Astrocyte (in vitro differentiated cells and primary cell): ENCODE measurements at regions not wholly inside any gene's neighbourhood (a gene's known extent, or its start where the extent isn't known, plus 50 kb on each side); places are given as distances from the start of the nearest gene placed in this dataset.

Experiments used
- DNase-seq: peaks from one replicate; pipeline ENCODE4 v3.0.0-alpha.2; 2010; ENCODE audit warnings: low read depth
- FAIRE-seq: peaks from 2 replicates; lab custom pipeline; 2011; peaks lifted over from hg19 to GRCh38; lab: Jason Lieb, UNC
- H2AFZ ChIP-seq: 2 replicates; pipeline ENCODE4 v1.6.0; 2012; ENCODE audit warnings: low read depth, low read length, inconsistent platforms
- H3K27ac ChIP-seq: 2 replicates; pipeline ENCODE4 v1.5.1; 2011; ENCODE audit warnings: low read depth, low read length, inconsistent platforms
- H3K27me3 ChIP-seq: 2 replicates; pipeline ENCODE4 v1.6.0; 2011; ENCODE audit warnings: low read length, inconsistent platforms; ENCODE audit not compliant: insufficient read depth
- H3K36me3 ChIP-seq: 2 replicates; pipeline ENCODE4 v1.5.1; 2011; ENCODE audit warnings: low read length, inconsistent platforms; ENCODE audit not compliant: insufficient read depth
- H3K4me1 ChIP-seq: 2 replicates; pipeline ENCODE4 v1.5.1; 2011; ENCODE audit warnings: low read length, inconsistent platforms; ENCODE audit not compliant: insufficient read depth
- H3K4me2 ChIP-seq: 2 replicates; pipeline ENCODE4 v1.6.0; 2012; ENCODE audit warnings: low read length, inconsistent platforms
- H3K4me3 ChIP-seq: 2 replicates; pipeline ENCODE4 v1.5.1; 2011; ENCODE audit warnings: low read depth, mild to moderate bottlenecking, low read length, inconsistent platforms; ENCODE audit not compliant: insufficient read depth
- H3K79me2 ChIP-seq: 2 replicates; pipeline ENCODE4 v1.6.0; 2012; ENCODE audit warnings: mild to moderate bottlenecking, low read length, inconsistent platforms; ENCODE audit not compliant: insufficient read depth
- H3K9ac ChIP-seq: 2 replicates; pipeline ENCODE4 v1.6.0; 2012; ENCODE audit warnings: mild to moderate bottlenecking, low read length, inconsistent platforms
- H3K9me3 ChIP-seq: 2 replicates; pipeline ENCODE4 v1.5.1; 2012; ENCODE audit warnings: low read depth, mild to moderate bottlenecking, low read length, inconsistent platforms; ENCODE audit not compliant: insufficient read depth
- H4K20me1 ChIP-seq: 2 replicates; pipeline ENCODE4 v1.6.0; 2012; ENCODE audit warnings: low read length, inconsistent platforms; ENCODE audit not compliant: insufficient read depth
- H3K27ac Mint-ChIP-seq: one replicate; pipeline ENCODE4 v1.8.0; 2021; ENCODE audit warnings: mild to moderate bottlenecking, mixed read lengths; ENCODE audit not compliant: unreplicated experiment
- H3K27me3 Mint-ChIP-seq: one replicate; pipeline ENCODE4 v1.8.0; 2021; ENCODE audit warnings: low read depth, mixed read lengths; ENCODE audit not compliant: unreplicated experiment
- H3K36me3 Mint-ChIP-seq: one replicate; pipeline ENCODE4 v1.8.0; 2021; ENCODE audit warnings: low read depth, mixed read lengths; ENCODE audit not compliant: unreplicated experiment
- H3K4me1 Mint-ChIP-seq: one replicate; pipeline ENCODE4 v1.8.0; 2021; ENCODE audit warnings: low read depth, mixed read lengths; ENCODE audit not compliant: unreplicated experiment
- H3K4me3 Mint-ChIP-seq: one replicate; pipeline ENCODE4 v1.8.0; 2021; ENCODE audit warnings: mild to moderate bottlenecking, moderate library complexity, mixed read lengths; ENCODE audit not compliant: unreplicated experiment
- H3K9me3 Mint-ChIP-seq: one replicate; pipeline ENCODE4 v1.8.0; 2021; ENCODE audit warnings: mild to moderate bottlenecking, mixed read lengths; ENCODE audit not compliant: unreplicated experiment
- EZH2 ChIP-seq: IDR thresholded peaks from 2 replicates; pipeline ENCODE4 v1.6.1; 2012; ENCODE audit warnings: mild to moderate bottlenecking, low read length, inconsistent platforms; ENCODE audit not compliant: insufficient read depth
- TF ChIP-seq, protein P1 (sequence below): IDR thresholded peaks from 2 replicates; pipeline ENCODE4 v1.5.1; 2011; ENCODE audit warnings: low read depth, mild to moderate bottlenecking, inconsistent platforms, low read length, moderate library complexity; ENCODE audit not compliant: insufficient read depth

DNA sequence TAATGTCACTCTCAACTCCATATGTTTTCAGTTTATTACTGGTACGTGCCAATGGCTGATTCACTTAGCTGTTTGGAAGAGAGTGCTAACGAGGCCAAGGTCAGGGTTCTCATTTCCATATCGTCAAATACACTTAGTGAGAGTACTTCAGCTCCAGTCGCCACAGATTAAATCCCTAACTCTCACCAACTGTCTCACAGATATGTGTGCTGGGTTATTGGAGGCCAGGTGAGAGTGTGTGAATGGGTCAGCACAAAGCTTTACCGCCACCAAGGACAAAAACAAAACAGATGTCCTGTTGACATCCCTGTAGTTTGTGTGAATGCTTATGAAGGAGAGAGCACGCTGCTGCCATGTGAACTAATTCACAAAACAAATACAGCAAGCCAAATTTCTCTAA is 133.5 kb upstream of the TBL1XR1 start:
- no peaks in the 10 kb centered on the region for H3K36me3 Mint-ChIP-seq
- no peaks in the 10 kb centered on the region for H3K36me3 ChIP-seq
- H3K4me2 ChIP-seq = no peak overlapping the region
- no peak overlapping the region for H3K4me3 ChIP-seq
- H4K20me1 ChIP-seq = no peaks in the 10 kb centered on the region
- H3K4me3 Mint-ChIP-seq = no peak overlapping the region
- no peaks in the 10 kb centered on the region for H3K79me2 ChIP-seq
- no peaks in the 10 kb centered on the region for H3K4me1 ChIP-seq
- no peaks in the 10 kb centered on the region for H3K9me3 Mint-ChIP-seq
- peaks cover 2% of the 10 kb centered on the region for H3K27me3 Mint-ChIP-seq
- no peak for TF ChIP-seq EZH2
- TF ChIP-seq, protein P1, sequence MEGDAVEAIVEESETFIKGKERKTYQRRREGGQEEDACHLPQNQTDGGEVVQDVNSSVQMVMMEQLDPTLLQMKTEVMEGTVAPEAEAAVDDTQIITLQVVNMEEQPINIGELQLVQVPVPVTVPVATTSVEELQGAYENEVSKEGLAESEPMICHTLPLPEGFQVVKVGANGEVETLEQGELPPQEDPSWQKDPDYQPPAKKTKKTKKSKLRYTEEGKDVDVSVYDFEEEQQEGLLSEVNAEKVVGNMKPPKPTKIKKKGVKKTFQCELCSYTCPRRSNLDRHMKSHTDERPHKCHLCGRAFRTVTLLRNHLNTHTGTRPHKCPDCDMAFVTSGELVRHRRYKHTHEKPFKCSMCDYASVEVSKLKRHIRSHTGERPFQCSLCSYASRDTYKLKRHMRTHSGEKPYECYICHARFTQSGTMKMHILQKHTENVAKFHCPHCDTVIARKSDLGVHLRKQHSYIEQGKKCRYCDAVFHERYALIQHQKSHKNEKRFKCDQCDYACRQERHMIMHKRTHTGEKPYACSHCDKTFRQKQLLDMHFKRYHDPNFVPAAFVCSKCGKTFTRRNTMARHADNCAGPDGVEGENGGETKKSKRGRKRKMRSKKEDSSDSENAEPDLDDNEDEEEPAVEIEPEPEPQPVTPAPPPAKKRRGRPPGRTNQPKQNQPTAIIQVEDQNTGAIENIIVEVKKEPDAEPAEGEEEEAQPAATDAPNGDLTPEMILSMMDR = no peak
- no peaks in the 10 kb centered on the region for H3K27me3 ChIP-seq
- no peak for FAIRE-seq
- no peak overlapping the region for H3K27ac ChIP-seq
- DNase-seq = no peak
- no peak overlapping the region for H3K9ac ChIP-seq
- H2AFZ ChIP-seq = no peak overlapping the region
- no peaks in the 10 kb centered on the region for H3K9me3 ChIP-seq
- H3K4me1 Mint-ChIP-seq = peaks cover 12% of the 10 kb centered on the region
- H3K27ac Mint-ChIP-seq = no peak overlapping the region

DNA sequence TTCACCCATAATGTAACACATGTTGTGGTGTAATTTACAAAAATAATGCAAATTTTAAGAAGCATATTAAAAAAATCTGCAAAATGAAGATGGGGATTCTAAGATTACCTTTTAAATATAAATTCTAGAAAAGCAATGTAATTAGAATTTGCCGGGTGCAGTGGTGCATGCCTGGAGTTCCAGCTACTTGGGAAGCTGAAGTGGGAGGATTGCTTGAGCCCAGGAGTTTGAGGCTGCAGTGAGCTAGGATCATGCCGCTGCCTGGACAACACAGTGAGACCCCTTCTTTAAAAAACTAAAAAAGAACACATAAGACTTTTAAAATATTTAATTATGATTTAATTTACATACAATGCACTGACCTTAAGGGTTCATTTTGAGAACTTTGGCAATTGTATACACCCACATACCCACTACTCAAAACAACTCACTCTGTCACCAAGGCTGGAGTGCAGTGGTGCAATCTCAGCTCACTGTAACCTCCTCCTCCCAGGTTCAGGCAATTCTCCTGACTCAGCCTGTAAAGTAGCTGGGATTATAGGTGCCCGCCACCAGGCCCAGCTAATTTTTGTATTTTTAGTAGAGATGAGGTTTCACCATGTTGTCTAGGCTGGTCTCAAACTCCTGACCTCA is 134.0 kb upstream of the TBL1XR1 start:
- no peak overlapping the region for H2AFZ ChIP-seq
- DNase-seq (no peak), FAIRE-seq (no peak)
- H3K9ac ChIP-seq = no peak overlapping the region
- H3K36me3 Mint-ChIP-seq = no peaks in the 10 kb centered on the region
- no peak overlapping the region for H3K4me3 Mint-ChIP-seq
- H3K9me3 ChIP-seq = no peaks in the 10 kb centered on the region
- no peak for TF ChIP-seq EZH2
- TF ChIP-seq, protein P1 = no peak
- peaks cover 16% of the 10 kb centered on the region for H3K4me1 Mint-ChIP-seq
- H4K20me1 ChIP-seq = no peaks in the 10 kb centered on the region
- no peak overlapping the region for H3K27ac Mint-ChIP-seq
- no peak overlapping the region for H3K4me3 ChIP-seq
- H3K27ac ChIP-seq = no peak overlapping the region
- no peaks in the 10 kb centered on the region for H3K9me3 Mint-ChIP-seq
- H3K27me3 Mint-ChIP-seq = peaks cover 2% of the 10 kb centered on the region
- no peaks in the 10 kb centered on the region for H3K27me3 ChIP-seq
- no peaks in the 10 kb centered on the region for H3K79me2 ChIP-seq
- no peaks in the 10 kb centered on the region for H3K4me1 ChIP-seq
- H3K4me2 ChIP-seq = no peak overlapping the region
- H3K36me3 ChIP-seq = no peaks in the 10 kb centered on the region

DNA sequence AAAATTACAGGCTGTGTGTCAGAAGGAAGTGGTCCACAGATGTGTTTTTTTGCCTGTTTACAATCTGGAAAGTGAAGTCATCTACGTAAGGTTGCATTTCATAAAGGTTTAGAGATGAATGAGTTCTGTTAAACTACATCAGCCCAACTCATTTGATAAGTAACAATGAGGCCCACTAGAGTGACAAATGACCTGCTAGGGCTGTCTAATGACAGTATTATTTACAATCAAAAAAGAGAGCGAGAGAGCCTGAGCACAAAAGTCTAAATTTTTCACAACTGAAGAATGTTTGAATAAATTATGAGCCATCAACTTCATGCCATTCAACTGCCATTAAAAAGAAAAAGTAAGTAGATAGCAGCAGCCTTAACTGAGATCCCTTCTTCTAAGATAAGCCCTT is 135.7 kb upstream of the TBL1XR1 start:
- no peaks in the 10 kb centered on the region for H3K27me3 ChIP-seq
- no peaks in the 10 kb centered on the region for H3K9me3 ChIP-seq
- no peaks in the 10 kb centered on the region for H3K36me3 ChIP-seq
- peaks cover 12% of the 10 kb centered on the region for H3K4me1 ChIP-seq
- no peaks in the 10 kb centered on the region for H3K79me2 ChIP-seq
- no peak overlapping the region for H3K4me2 ChIP-seq
- FAIRE-seq = no peak
- TF ChIP-seq, protein P1 = no peak
- TF ChIP-seq EZH2 = no peak
- Mint-ChIP-seq H3K4me3 (no peak overlapping the region), H3K9me3 (no peaks in the 10 kb centered on the region), H3K27ac (no peak overlapping the region), H3K36me3 (no peaks in the 10 kb centered on the region), H3K27me3 (no peaks in the 10 kb centered on the region), H3K4me1 (peaks cover 27% of the 10 kb centered on the region)
- no peak for DNase-seq
- no peaks in the 10 kb centered on the region for H4K20me1 ChIP-seq
- H3K9ac ChIP-seq = no peak overlapping the region
- no peak overlapping the region for H3K4me3 ChIP-seq
- no peak overlapping the region for H2AFZ ChIP-seq
- H3K27ac ChIP-seq = no peak overlapping the region
